Epithelial cell of proximal tubule (primary cell): ENCODE measurements at regions not wholly inside any gene's neighbourhood (a gene's known extent, or its start where the extent isn't known, plus 50 kb on each side); places are given as distances from the start of the nearest gene placed in this dataset.
A peak's percentile ranks its signal among the peaks of the same experiment; 100 is the strongest.
"Not testable (repeated sequence)": the region's sequence is repeated elsewhere in the genome, so short reads cannot be mapped to it uniquely, and the experiment has no call there.

ENCODE experiments used
- DNase-seq: peaks from one replicate; pipeline ENCODE4 v3.0.0-alpha.2; 2011; ENCODE audit warnings: low read depth
- H3K4me3 ChIP-seq: 2 replicates; pipeline ENCODE4 v1.5.1; 2011; ENCODE audit warnings: low read depth, mild to moderate bottlenecking, low read length
- TF ChIP-seq, protein P1 (sequence below): conservative IDR thresholded peaks from 2 replicates; pipeline ENCODE4 v1.5.1; 2012; ENCODE audit warnings: low read depth, mild to moderate bottlenecking, low read length

DNA sequence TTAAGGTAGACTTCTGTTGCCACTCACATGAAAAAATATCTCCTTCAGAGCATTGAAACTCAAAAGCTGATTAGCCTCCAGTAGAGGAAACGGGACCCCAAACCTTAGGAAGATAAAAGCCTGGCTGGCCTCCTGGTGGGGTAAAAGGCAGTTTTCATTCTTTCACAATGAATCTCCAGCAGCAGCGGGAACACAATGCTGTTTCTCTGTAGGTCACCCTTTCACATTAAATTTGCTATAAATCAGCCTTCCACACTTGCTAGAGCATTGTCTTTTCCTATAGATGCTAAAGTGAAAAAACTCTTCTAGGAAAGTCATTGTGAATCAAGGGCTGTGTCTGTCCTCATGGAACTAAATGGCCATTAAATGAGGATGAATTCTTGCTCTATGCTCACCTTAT is 207.3 kb upstream of the MAGEB2 start:
- H3K4me3 ChIP-seq, result no peak overlapping the region
- no peak for DNase-seq
- TF ChIP-seq, protein P1, sequence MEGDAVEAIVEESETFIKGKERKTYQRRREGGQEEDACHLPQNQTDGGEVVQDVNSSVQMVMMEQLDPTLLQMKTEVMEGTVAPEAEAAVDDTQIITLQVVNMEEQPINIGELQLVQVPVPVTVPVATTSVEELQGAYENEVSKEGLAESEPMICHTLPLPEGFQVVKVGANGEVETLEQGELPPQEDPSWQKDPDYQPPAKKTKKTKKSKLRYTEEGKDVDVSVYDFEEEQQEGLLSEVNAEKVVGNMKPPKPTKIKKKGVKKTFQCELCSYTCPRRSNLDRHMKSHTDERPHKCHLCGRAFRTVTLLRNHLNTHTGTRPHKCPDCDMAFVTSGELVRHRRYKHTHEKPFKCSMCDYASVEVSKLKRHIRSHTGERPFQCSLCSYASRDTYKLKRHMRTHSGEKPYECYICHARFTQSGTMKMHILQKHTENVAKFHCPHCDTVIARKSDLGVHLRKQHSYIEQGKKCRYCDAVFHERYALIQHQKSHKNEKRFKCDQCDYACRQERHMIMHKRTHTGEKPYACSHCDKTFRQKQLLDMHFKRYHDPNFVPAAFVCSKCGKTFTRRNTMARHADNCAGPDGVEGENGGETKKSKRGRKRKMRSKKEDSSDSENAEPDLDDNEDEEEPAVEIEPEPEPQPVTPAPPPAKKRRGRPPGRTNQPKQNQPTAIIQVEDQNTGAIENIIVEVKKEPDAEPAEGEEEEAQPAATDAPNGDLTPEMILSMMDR, result no peak

DNA sequence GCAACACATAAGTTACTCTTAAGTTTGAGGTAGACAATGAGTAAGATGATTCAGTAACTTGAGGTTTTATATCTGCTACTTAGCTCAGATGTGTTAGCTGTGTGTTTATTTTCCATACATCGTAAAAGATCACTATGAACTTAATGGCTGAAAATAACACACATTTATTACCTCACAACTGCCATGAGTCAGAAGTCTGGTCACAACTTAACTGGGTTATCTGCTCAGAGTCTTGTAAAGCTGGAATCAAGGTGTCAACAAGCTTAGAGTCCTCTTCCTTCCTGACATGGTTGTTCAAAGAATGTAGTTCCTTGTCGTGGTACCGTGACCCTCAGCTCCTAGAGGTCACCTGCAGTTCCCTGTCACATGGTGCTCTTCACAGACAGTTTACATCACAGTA is 204.9 kb upstream of the MAGEB2 start:
- no peak overlapping the region for H3K4me3 ChIP-seq
- DNase-seq, result no peak
- TF ChIP-seq, protein P1, result no peak

DNA sequence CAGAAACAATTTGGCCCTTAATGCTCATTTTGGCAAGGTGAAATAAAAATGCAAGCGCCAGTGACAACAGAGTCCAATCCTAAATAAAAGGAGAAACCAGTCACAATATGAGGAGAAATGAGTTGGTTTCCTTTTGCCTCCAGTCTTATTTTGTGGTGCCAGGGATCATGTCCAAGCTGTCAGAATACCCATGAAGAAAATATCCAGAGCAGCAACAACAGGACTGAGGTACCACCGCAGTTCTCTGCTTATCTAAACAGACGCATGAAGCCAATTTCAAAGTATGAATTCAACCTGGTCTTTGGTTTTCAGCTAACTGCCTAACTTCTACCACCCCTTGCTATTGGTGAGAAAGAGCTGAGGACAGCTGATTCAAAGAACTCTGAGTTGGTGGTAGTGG is 199.9 kb upstream of the MAGEB2 start:
- DNase-seq, result no peak
- H3K4me3 ChIP-seq, result no peak overlapping the region
- TF ChIP-seq, protein P1, result no peak

DNA sequence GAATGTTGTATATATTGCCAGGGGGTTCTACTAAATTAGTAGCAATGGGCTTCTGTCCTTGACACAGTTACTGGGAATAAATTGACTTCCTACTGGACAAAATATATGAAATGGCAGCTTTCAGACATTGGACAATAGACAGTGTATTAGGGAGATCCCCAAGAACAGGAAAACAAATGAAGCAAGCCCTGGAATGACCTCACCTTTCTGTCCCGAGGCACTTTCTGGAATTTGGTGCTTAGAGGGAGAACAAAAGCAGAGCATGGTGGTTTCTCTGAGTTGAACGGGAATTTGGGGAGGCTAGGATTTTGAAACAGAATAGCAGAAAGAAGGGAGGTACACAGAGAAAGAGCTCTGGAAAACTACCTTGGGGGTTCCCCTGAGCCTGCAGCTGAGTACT is 187.7 kb upstream of the MAGEB2 start:
- TF ChIP-seq, protein P1, result no peak
- no peak for DNase-seq
- no peak overlapping the region for H3K4me3 ChIP-seq

DNA sequence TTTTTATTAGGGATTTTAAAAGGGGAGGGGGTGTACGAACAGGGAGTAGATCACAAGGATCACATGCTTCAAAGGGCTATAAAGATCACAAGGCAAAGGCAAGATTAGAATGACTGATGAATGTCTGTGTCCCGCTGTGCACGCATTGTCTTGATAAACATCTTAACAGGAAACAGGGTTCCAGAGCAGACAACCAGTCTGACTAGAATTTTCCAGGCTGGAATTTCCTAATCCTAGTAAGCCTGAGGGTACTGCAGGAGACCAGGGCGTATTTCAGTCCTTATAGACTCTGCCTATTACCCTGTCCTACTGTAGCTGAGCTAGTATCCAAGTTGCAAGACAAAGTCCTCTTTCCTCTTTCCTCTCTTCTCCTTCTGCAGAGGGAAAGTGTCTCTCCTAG is 179.0 kb upstream of the MAGEB2 start:
- DNase-seq, H3K4me3 ChIP-seq: not testable (repeated sequence)

DNA sequence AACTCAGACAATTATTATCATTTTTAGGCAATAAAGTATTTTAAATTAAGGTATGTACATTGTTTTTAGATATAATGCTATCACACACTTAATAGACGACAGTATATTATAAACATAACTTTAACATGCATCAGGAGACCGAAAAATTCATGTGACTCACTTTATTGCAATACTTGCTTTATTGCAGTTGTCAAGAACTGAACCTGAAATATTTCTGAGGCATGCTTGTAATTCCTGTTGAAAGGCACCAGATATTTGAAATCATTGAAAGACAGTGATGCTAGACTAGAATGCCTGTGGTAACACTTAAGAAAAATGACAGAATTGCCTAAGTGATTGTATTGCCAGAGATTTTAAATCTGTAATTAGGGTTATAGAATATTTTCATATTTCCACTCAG is 175.6 kb upstream of the MAGEB2 start:
- TF ChIP-seq, protein P1, result no peak
- no peak overlapping the region for H3K4me3 ChIP-seq
- no peak for DNase-seq

DNA sequence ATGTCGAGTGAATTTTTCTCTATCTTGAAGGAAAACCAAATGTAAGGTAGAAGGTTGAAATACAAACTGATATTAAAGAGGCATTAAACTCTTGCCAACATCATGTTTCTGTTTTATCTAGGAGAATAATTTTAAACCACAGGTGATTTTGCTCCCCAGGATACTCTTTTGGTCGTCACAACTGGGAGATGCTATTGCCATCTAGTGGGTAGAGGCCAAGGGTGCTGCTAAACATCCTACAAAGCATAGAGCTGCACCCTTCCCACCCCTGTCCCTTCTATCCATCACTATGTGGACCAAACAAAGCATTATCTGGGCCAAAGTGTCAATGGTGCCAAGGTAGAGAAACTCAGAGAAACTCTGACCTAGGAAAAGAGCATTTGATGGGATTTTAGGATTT is 154.6 kb upstream of the MAGEB2 start:
- no peak for DNase-seq
- H3K4me3 ChIP-seq, result no peak overlapping the region
- TF ChIP-seq, protein P1, result peak; percentile 65

DNA sequence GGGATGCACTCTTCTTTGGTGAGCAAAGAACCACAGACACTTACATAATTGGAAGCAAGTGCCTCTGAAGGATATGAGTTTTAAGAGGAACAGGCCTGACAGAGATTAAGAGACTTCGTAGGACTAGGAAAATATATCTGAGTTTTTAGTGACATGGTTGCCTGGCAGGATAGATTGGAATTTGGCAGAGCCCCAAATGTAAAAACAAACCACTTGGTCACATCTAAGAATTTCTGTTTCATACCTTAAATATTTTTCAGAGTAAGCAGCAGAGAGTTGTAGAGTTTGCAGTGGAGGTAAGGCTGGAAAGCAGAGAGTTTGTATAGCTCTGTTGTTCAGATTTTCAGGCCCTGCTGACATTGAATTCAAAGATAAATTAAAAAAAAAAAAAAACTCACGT is 150.1 kb upstream of the MAGEB2 start:
- DNase-seq, result no peak
- TF ChIP-seq, protein P1, result no peak
- H3K4me3 ChIP-seq, result no peak overlapping the region
